MM.1S (cell line): ENCODE measurements at regions not wholly inside any gene's neighbourhood (a gene's known extent, or its start where the extent isn't known, plus 50 kb on each side); places are given as distances from the start of the nearest gene placed in this dataset.

Experiments used
- EZH2 ChIP-seq: fragments of 300-600 bp; sonication (generic); optimal IDR thresholded peaks from 2 replicates; pipeline ENCODE3; 2017; ENCODE audit warnings: low read depth, mild to moderate bottlenecking, antibody characterized with exemption, low read length, mixed read lengths
- EZH2phosphoT487 ChIP-seq: fragments of 300-600 bp; sonication (generic); IDR thresholded peaks from 2 replicates; pipeline ENCODE4 v1.6.1; 2018; ENCODE audit warnings: antibody characterized with exemption, low read length
- TF ChIP-seq, protein P1 (sequence below): fragments of 300-600 bp; sonication (generic); IDR thresholded peaks from 2 replicates; pipeline ENCODE4 v1.5.1; 2016; ENCODE audit warnings: antibody characterized with exemption, low read length, mixed read lengths

DNA sequence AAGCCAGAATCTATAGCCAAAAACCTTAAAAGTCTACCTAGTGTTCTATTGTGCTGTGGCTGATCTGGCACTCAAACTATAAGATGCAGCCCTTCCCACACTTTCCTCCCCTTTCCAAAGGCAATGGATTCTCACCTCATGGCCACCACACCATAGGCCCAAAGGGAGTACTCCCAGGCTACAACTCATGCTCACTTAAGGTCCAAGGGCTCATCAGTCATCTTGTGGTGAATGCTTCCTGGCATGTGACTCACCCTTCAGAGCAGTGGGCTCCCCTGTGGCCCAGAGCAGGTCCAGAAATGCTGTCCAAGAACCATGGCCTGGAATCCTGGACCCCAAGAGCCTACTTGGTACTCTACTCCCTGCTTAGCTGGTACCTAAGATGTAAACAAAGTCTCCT, 181.0 kb downstream of the CHRDL1 start:
- TF ChIP-seq, protein P1, sequence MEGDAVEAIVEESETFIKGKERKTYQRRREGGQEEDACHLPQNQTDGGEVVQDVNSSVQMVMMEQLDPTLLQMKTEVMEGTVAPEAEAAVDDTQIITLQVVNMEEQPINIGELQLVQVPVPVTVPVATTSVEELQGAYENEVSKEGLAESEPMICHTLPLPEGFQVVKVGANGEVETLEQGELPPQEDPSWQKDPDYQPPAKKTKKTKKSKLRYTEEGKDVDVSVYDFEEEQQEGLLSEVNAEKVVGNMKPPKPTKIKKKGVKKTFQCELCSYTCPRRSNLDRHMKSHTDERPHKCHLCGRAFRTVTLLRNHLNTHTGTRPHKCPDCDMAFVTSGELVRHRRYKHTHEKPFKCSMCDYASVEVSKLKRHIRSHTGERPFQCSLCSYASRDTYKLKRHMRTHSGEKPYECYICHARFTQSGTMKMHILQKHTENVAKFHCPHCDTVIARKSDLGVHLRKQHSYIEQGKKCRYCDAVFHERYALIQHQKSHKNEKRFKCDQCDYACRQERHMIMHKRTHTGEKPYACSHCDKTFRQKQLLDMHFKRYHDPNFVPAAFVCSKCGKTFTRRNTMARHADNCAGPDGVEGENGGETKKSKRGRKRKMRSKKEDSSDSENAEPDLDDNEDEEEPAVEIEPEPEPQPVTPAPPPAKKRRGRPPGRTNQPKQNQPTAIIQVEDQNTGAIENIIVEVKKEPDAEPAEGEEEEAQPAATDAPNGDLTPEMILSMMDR = no peak
- TF ChIP-seq EZH2phosphoT487 (no peak), EZH2 (no peak)
